ENCODE measurements at regions not wholly inside any gene's neighbourhood (a gene's known extent, or its start where the extent isn't known, plus 50 kb on each side); places are given as distances from the start of the nearest gene placed in this dataset.

DNA sequence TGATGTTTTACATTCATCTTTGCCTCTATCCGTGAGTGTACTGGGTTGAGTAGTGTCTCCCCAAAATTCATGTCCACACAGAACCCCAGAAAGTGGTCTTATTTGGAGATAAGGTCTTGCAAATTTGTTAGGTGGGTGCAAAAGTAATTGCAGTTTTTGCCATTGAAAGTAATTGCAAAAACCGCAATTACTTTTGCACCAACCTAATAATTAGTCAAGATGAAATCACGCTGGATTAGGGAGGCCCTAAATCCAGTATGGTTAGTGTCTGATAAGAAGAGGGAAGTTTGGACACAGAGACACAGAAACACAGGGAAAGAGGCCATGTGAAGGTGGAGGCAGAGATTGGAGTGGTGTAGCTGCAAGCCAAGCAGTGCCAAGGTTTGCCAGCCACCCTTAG, 57.8 kb upstream of the SPRED2 start:
- DNase-seq = no peak

DNA sequence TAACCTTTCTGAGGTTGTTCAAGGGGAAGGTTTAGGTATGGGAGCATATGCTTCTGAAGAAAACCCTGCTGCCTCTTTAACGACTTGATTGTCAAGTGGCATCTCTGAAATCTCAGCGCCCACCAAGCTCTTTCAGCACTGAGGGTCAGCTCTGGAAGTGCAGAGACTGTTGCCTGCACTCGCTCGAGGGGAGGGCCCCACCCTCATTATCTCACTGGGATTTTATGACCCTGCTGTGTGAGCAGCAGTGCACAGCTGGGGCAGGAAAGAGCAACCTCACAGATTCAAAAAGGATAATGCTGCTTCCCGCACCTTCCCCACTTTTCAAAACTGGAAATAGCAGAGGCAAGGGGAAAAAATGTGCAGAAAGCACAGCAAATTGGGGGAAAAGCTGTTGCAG, 56.9 kb upstream of the SPRED2 start:
- no peak for DNase-seq

DNA sequence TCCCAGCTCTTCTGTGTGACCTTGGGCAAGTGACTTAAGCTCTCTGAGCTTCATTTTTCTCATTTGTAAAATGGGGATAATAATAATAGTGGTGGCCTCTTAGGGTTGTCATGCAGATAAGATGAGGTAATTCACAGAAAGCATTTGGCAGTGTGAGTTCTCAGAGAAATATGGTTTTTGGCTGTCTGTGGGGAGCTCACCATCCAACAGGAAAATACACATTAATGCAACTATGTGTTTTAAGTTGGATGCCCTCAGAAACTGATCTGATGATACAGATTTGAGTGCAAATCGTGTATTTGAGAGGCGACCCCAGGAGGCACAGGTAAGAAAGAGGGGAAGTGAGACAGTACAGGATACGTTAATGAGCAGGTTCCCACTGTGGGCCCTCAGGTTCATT, 56.1 kb upstream of the SPRED2 start:
- DNase-seq = no peak

DNA sequence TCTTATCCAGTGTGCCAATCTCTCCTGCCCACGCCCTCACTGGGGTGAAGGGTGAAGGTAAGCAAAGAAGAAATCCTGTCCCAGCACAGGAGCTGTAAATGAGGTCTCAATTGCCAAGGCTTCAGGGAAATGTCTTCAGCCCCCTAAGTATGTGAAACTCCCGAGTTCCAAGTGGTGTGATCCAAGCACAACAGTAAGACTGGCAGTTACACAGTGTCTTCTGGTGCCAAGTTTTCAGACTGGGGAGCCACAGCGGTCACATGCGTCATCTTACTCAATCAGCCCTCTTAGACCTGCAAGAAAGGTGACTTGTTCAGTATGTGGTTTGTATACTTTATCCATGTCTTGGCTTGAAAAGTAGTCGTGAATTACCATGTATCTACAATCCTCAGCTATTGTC, 55.0 kb upstream of the SPRED2 start:
- no peak for DNase-seq

DNA sequence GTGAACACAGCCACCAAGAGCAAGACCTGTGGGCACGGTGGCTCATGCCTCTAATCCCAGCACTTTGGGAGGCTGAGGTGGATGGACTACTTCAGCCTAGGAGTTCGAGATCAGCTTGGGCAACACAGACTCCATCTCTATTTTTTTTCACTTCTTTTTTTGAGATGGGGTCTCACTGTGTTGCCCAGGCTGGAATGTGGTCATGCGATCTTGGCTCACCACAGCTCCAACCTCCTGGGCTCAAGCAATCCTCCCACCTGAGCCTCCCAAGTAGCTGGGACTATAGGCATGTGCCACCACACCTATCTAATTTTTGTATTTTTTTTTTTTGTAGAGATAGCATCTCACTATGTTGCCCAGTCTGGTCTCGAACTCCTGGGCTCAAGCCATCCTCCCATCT, 54.4 kb upstream of the SPRED2 start:
- DNase-seq = no peak

DNA sequence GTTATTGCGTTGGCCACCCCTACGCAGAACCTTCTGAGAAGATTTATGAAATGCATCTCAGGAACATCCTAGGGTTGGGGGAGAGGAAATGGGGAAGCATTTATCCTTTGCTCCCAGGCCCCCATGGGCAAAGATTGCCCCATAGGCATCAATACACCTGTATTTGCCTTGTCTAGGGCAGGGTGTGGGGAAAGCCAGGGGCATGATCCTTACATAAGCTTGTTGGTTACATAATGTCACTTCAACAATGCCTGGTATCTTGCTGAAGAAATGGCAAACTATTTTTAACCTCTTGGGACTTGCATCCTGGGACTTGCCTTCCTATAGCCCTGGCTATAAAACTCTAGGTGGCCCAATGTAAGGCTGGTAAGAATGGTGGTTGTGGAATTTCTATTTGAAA, 53.9 kb upstream of the SPRED2 start:
- DNase-seq = no peak

DNA sequence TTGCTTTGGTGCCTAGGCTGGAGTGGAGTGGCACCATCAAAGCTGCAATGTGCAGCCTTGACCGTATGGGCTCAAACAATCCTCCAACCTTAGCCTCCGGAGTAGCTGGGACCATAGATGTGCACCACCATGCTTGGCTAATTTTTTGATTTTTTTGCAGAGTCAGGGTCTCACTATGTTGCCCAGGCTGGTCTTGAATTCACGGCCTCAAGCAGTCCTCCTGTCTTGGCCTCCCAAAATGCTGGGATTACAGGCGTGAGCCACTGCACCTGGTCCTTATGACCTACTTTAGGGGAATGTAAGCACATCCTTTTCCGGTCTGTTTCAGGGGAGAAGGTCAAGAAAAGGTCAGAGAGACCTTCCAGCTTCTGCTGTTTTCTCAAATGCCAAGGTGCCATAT, 53.4 kb upstream of the SPRED2 start:
- no peak for DNase-seq

DNA sequence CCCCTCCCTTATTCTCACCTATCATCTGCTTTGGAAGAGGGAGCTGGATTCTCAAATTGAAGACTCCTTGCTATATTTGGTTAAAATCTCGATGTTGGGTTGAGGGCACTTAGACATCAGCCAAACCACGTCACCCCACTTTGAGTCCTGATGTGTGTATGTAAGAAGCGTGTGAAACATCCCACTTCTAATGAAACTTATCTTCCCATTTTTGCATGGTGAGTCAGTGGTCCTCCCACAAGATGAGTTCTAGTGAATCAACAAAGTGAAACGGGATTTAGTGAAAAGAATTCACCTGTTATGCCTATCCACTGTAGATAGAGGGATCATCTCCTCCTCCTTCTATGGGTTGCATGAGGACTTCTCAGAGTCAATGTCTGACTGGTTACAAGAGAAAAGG, 51.4 kb upstream of the SPRED2 start:
- peak; percentile 21 for DNase-seq

DNA sequence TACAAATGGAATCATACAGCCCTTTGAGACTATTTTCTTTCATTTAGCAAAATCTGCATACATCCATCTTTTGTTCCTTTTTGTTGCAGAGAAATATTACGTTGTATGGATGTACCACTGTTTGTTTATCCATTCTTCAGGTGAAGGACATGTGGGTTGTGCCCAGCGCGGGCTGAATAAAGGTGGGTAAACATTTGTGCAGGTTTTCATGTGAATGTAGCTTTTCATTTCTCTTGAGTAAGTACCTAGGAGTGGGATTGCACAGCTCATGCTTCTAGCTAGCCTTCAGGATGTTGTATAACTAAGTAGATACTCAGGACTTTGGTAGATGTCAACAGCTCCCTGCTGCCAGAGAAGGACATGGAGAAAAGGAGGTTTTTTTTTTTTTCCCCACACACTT, 50.6 kb upstream of the SPRED2 start:
- no peak for DNase-seq
